Neuron (in vitro differentiated cells): ENCODE measurements at regions not wholly inside any gene's neighbourhood (a gene's known extent, or its start where the extent isn't known, plus 50 kb on each side); places are given as distances from the start of the nearest gene placed in this dataset.
"Not testable (repeated sequence)": the region's sequence is repeated elsewhere in the genome, so short reads cannot be mapped to it uniquely, and the experiment has no call there.

Experiments
- H2AFZ ChIP-seq: one replicate; pipeline ENCODE4 v1.6.1; 2013; ENCODE audit warnings: low read depth, mild to moderate bottlenecking, inconsistent platforms, low read length, moderate library complexity
- H3K27me3 ChIP-seq: one replicate; pipeline ENCODE4 v1.6.1; 2013; ENCODE audit warnings: low read length; ENCODE audit not compliant: insufficient read depth
- H3K36me3 ChIP-seq: one replicate; pipeline ENCODE4 v1.6.1; 2013; ENCODE audit warnings: low read length; ENCODE audit not compliant: insufficient read depth
- H3K4me1 ChIP-seq: one replicate; pipeline ENCODE4 v1.6.1; 2013; ENCODE audit warnings: low read length; ENCODE audit not compliant: insufficient read depth
- H3K4me3 ChIP-seq: 2 replicates; pipeline ENCODE4 v1.5.1; 2013; ENCODE audit warnings: mild to moderate bottlenecking, low read length, moderate library complexity
- H3K9me3 ChIP-seq: one replicate; pipeline ENCODE4 v1.6.1; 2013; ENCODE audit warnings: low read length

- not testable (repeated sequence) for H3K27me3 ChIP-seq, H3K9me3 ChIP-seq, H3K4me3 ChIP-seq, H3K4me1 ChIP-seq, H3K36me3 ChIP-seq, H2AFZ ChIP-seq
These were observed 2809.5 kb downstream of the RPIA start for GRCh38 chr2:91500978-91501310.

- not testable (repeated sequence) for H3K4me3 ChIP-seq, H3K4me1 ChIP-seq, H3K36me3 ChIP-seq, H2AFZ ChIP-seq, H3K27me3 ChIP-seq, H3K9me3 ChIP-seq
These were observed 2810.1 kb downstream of the RPIA start for GRCh38 chr2:91501481-91502080.

GRCh38 chr2:91503572-91503958 lies 2812.1 kb downstream of the RPIA start:
- H3K4me1 ChIP-seq, H3K9me3 ChIP-seq, H3K27me3 ChIP-seq, H2AFZ ChIP-seq, H3K4me3 ChIP-seq, H3K36me3 ChIP-seq: not testable (repeated sequence)

GRCh38 chr2:91503959-91504741 lies 2812.7 kb downstream of the RPIA start:
- H3K27me3 ChIP-seq, H3K4me3 ChIP-seq, H3K4me1 ChIP-seq, H3K36me3 ChIP-seq, H2AFZ ChIP-seq, H3K9me3 ChIP-seq: not testable (repeated sequence)

GRCh38 chr2:91508816-91509215 lies 2817.3 kb downstream of the RPIA start:
- not testable (repeated sequence) for H3K4me1 ChIP-seq, H3K36me3 ChIP-seq, H2AFZ ChIP-seq, H3K27me3 ChIP-seq, H3K9me3 ChIP-seq, H3K4me3 ChIP-seq

GRCh38 chr2:91509276-91509675 lies 2817.8 kb downstream of the RPIA start:
- not testable (repeated sequence) for H3K4me3 ChIP-seq, H3K36me3 ChIP-seq, H2AFZ ChIP-seq, H3K27me3 ChIP-seq, H3K9me3 ChIP-seq, H3K4me1 ChIP-seq

- not testable (repeated sequence) for H3K9me3 ChIP-seq, H3K4me3 ChIP-seq, H2AFZ ChIP-seq, H3K36me3 ChIP-seq, H3K4me1 ChIP-seq, H3K27me3 ChIP-seq
These were observed 2819.7 kb downstream of the RPIA start for GRCh38 chr2:91511166-91511565.

GRCh38 chr2:91515966-91516365 lies 2824.5 kb downstream of the RPIA start:
- not testable (repeated sequence) for H3K4me3 ChIP-seq, H3K36me3 ChIP-seq

GRCh38 chr2:91516669-91517068 lies 2825.2 kb downstream of the RPIA start:
- not testable (repeated sequence) for H3K4me1 ChIP-seq, H3K36me3 ChIP-seq, H2AFZ ChIP-seq, H3K9me3 ChIP-seq, H3K27me3 ChIP-seq, H3K4me3 ChIP-seq

More at GRCh38 chr2:91515966-91516365, 2824.5 kb downstream of the RPIA start:
- not testable (repeated sequence) for H3K27me3 ChIP-seq, H3K9me3 ChIP-seq, H2AFZ ChIP-seq, H3K4me1 ChIP-seq

- H3K9me3 ChIP-seq, H3K4me1 ChIP-seq, H3K36me3 ChIP-seq, H3K4me3 ChIP-seq, H3K27me3 ChIP-seq, H2AFZ ChIP-seq: not testable (repeated sequence)
These were observed 2826.4 kb downstream of the RPIA start for GRCh38 chr2:91517846-91518245.

GRCh38 chr2:91518361-91518981 lies 2827.0 kb downstream of the RPIA start:
- H2AFZ ChIP-seq, H3K27me3 ChIP-seq, H3K4me1 ChIP-seq, H3K9me3 ChIP-seq, H3K36me3 ChIP-seq, H3K4me3 ChIP-seq: not testable (repeated sequence)

- H3K4me1 ChIP-seq, H3K9me3 ChIP-seq, H2AFZ ChIP-seq, H3K36me3 ChIP-seq, H3K4me3 ChIP-seq, H3K27me3 ChIP-seq: not testable (repeated sequence)
These were observed 2827.9 kb downstream of the RPIA start for GRCh38 chr2:91519359-91519758.

GRCh38 chr2:91519914-91520313 lies 2828.4 kb downstream of the RPIA start:
- not testable (repeated sequence) for H2AFZ ChIP-seq, H3K27me3 ChIP-seq, H3K36me3 ChIP-seq, H3K9me3 ChIP-seq, H3K4me3 ChIP-seq, H3K4me1 ChIP-seq

- not testable (repeated sequence) for H2AFZ ChIP-seq, H3K9me3 ChIP-seq, H3K4me1 ChIP-seq, H3K27me3 ChIP-seq, H3K36me3 ChIP-seq, H3K4me3 ChIP-seq
These were observed 2829.1 kb downstream of the RPIA start for GRCh38 chr2:91520523-91520922.
